Activated CD4-positive, alpha-beta T cell treated with anti-CD3 and anti-CD28 coated beads for 36 hours (primary cell): ENCODE measurements at regions not wholly inside any gene's neighbourhood (a gene's known extent, or its start where the extent isn't known, plus 50 kb on each side); places are given as distances from the start of the nearest gene placed in this dataset.

ENCODE experiments used
- ATAC-seq: fragments of 200-7000 bp; cut with Tn5 transposase; one replicate; pipeline ENCODE4 v1.10.0; 2021; ENCODE audit warnings: mild to moderate bottlenecking, moderate library complexity
- CTCF ChIA-PET: fragments of 350-600 bp; sonication (Branson Sonifier 250); formaldehyde crosslinking; loops from one replicate; lab custom pipeline; 2021; ENCODE audit warnings: antibody characterized with exemption; lab: Charles Lee
- POLR2A ChIA-PET: fragments of 350-600 bp; sonication (Branson Sonifier 250); formaldehyde crosslinking; loops from one replicate; lab custom pipeline; 2021; ENCODE audit warnings: antibody characterized with exemption, inconsistent platforms; lab: Charles Lee
- DNase-seq: peaks from one replicate; pipeline ENCODE4 v3.0.0-alpha.2; 2020
- H3K27ac Mint-ChIP-seq: one replicate; pipeline ENCODE4 v1.8.0; 2021; ENCODE audit warnings: mixed read lengths
- H3K27me3 Mint-ChIP-seq: one replicate; pipeline ENCODE4 v1.8.0; 2021; ENCODE audit warnings: mixed read lengths
- H3K36me3 Mint-ChIP-seq: one replicate; pipeline ENCODE4 v1.8.0; 2021; ENCODE audit warnings: low read depth, mixed read lengths
- H3K4me1 Mint-ChIP-seq: one replicate; pipeline ENCODE4 v1.8.0; 2021; ENCODE audit warnings: mixed read lengths
- H3K4me3 Mint-ChIP-seq: one replicate; pipeline ENCODE4 v1.8.0; 2021; ENCODE audit warnings: mild to moderate bottlenecking, moderate library complexity, mixed read lengths
- H3K9me3 Mint-ChIP-seq: one replicate; pipeline ENCODE4 v1.8.0; 2021; ENCODE audit warnings: low read depth, mixed read lengths
- intact Hi-C, 2 experiments: fragments of 100-400 bp; cut with DNase I in 1 of 2; cut with micrococcal nuclease in 1 of 2; formaldehyde crosslinking; loops; one replicate each; pipeline versions ENCODE4 v1.14.2 to v1.15.1; 2022 to 2024; cut with DNase I, micrococcal nuclease

DNA sequence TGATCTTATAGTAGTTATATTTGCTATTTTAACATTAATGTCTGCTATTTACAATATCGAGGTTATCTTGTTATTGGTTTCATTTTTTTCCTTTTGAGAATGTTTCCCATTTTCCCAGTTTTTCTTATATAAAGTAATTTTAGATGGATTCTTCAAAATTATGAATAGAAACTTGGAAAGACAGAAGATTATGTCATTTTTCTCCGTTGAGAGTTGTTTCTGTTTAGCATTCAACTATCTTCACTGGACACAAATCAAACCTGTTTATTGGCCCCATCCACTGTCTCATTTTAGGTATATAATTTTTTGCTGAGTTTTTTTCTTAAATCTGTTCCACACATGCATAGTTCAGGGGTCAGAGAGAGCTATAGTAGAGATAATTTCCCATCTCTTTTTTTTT, 1430.9 kb upstream of the MIR17HG start:
- H3K4me1 Mint-ChIP-seq = no peaks in the 10 kb centered on the region
- H3K4me3 Mint-ChIP-seq = no peak overlapping the region
- H3K36me3 Mint-ChIP-seq = no peaks in the 10 kb centered on the region
- ChIA-PET POLR2A (no interaction called here), CTCF (no interaction called here)
- peaks cover 4% of the 10 kb centered on the region for H3K9me3 Mint-ChIP-seq
- DNase-seq (no peak), ATAC-seq (no peak)
- H3K27me3 Mint-ChIP-seq = no peaks in the 10 kb centered on the region
- H3K27ac Mint-ChIP-seq = no peak overlapping the region
- intact Hi-C loops = no loop called here

DNA sequence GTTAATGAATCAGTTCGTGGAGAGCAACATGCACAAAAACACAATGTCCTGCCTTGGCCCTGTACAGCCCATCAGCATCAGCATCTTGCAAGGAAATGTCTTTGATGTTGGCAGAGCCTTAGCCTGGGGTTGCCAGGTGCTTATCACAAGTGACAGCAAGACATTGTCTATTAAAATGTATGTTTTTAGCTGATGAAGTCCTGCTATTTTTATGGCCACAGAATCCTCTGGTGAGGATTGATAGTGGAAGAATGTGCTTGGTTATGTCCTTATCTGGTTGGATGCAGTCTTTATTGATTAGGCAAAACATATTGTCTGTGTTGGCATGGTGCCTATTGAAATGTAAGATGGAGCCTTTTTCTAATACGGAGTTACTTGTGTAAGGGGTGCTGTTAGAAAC, 1427.0 kb upstream of the MIR17HG start:
- Mint-ChIP-seq H3K36me3 (no peaks in the 10 kb centered on the region), H3K27ac (no peak overlapping the region), H3K9me3 (peaks cover 6% of the 10 kb centered on the region), H3K27me3 (no peaks in the 10 kb centered on the region), H3K4me1 (no peaks in the 10 kb centered on the region), H3K4me3 (no peak overlapping the region)
- ATAC-seq (no peak), DNase-seq (no peak)
- ChIA-PET CTCF (no interaction called here), POLR2A (no interaction called here)
- intact Hi-C loops = no loop called here

- POLR2A ChIA-PET = no interaction called here
- no peaks in the 10 kb centered on the region for H3K36me3 Mint-ChIP-seq
- peaks cover 6% of the 10 kb centered on the region for H3K9me3 Mint-ChIP-seq
- intact Hi-C loops = no loop called here
- no peaks in the 10 kb centered on the region for H3K27me3 Mint-ChIP-seq
- no peak for DNase-seq
- H3K4me3 Mint-ChIP-seq = no peak overlapping the region
- no peaks in the 10 kb centered on the region for H3K4me1 Mint-ChIP-seq
- no peak for ATAC-seq
- no peak overlapping the region for H3K27ac Mint-ChIP-seq
- CTCF ChIA-PET = no interaction called here
Measured at GRCh38 chr13:89923052-89923451, 1424.4 kb upstream of the MIR17HG start.

DNA sequence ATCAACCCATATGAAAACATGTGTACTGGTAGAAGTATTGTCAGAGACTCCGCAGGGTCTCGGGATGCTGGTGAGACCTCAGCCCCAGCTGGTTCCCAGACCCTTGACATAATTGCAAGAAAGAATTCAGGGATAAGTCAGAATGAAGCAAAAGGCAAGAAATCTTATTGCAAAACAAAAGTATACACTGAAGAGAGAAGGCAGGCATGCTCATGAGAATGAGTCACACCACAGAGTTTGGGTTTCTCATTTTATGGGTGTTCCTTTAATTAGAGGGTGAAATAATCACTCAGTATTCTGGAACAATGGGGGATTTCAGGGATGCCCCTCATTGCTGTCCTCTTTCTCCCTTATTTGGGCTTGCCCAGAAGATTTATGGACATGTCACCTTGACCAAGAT, 1423.8 kb upstream of the MIR17HG start:
- CTCF ChIA-PET = no interaction called here
- Mint-ChIP-seq H3K9me3 (peaks cover 6% of the 10 kb centered on the region), H3K36me3 (no peaks in the 10 kb centered on the region), H3K27ac (no peak overlapping the region), H3K4me3 (no peak overlapping the region), H3K27me3 (no peaks in the 10 kb centered on the region), H3K4me1 (no peaks in the 10 kb centered on the region)
- intact Hi-C loops = no loop called here
- POLR2A ChIA-PET = no interaction called here
- DNase-seq (no peak), ATAC-seq (no peak)

DNA sequence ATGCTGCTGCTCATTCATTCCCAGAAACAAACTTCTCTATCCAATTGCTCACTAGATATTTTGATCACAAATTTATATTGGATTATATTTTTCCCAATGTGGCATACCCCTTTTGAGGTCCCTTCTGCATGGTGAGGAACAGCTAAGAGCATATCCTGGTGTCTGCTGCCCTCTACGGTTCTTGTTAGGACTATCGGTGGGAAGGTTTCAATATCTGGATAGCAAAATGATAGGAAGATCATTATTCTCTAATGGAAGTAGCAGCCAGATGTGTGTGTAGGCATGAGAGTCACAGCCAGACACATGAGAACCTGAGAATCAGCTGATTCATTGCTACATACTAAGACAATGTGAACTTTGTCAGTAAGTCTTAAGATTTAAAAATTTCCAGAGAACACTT, 1422.4 kb upstream of the MIR17HG start:
- Mint-ChIP-seq H3K27me3 (no peaks in the 10 kb centered on the region), H3K4me3 (no peak overlapping the region), H3K4me1 (no peaks in the 10 kb centered on the region), H3K9me3 (peaks cover 6% of the 10 kb centered on the region), H3K27ac (no peak overlapping the region), H3K36me3 (no peaks in the 10 kb centered on the region)
- ChIA-PET POLR2A (no interaction called here), CTCF (interaction anchor here (0.6 to 1.1 kb wide), 2 partner anchors 12 to 858 kb away, joined by 3 read pairs; no protein-coding TSS in a partner anchor)
- intact Hi-C loops = no loop called here
- no peak for ATAC-seq
- no peak for DNase-seq

DNA sequence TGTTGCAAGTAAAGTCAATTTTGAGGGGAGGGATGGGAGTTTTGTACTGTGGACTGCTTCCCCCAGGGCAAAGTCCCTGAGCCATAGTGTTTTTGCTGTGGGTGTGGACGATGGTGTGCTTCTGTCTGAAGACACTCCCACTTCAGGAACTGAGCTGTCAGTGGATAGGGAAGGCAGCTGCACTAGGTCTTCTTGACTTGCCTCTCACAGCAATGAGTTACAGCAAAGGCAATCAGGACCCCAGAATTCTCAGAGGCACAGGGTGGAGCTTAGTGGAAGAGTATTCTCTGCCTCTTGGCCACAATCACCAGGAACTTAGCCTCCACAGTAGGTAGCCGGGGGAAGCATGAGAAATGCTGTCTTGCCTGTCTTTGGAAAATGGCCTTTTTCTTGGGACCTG, 1416.6 kb upstream of the MIR17HG start:
- DNase-seq (no peak), ATAC-seq (no peak)
- CTCF ChIA-PET = no interaction called here
- Mint-ChIP-seq H3K4me1 (no peaks in the 10 kb centered on the region), H3K4me3 (no peak overlapping the region), H3K27ac (no peak overlapping the region), H3K9me3 (peaks cover 13% of the 10 kb centered on the region), H3K36me3 (no peaks in the 10 kb centered on the region), H3K27me3 (no peaks in the 10 kb centered on the region)
- intact Hi-C loops = no loop called here
- POLR2A ChIA-PET = no interaction called here

GRCh38 chr13:89932902-89933301, 1414.6 kb upstream of the MIR17HG start:
- no peak for DNase-seq
- Mint-ChIP-seq H3K9me3 (peaks cover 14% of the 10 kb centered on the region), H3K4me1 (no peaks in the 10 kb centered on the region), H3K27me3 (no peaks in the 10 kb centered on the region), H3K36me3 (no peaks in the 10 kb centered on the region), H3K27ac (no peak overlapping the region), H3K4me3 (no peak overlapping the region)
- CTCF ChIA-PET = no interaction called here
- ATAC-seq = no peak
- intact Hi-C loops = no loop called here
- POLR2A ChIA-PET = no interaction called here

DNA sequence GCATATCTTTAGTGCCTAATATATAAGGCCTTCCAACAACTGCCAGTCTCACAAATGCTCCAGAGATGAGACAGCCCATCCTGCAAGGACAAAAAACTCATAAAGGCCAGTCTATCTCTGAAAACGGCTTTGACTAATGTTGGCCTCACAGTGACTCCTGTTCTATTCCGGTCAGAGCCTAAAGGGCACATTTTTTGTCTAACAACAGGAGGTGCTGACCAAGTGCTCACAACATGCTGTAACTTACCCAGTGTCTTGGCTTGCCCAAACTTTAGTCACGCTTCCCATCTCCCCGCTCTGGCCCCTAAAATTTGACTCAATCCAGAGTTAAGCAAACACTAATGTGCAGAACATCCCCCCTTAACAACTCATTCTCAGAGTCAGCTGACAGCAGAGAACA, 1411.2 kb upstream of the MIR17HG start:
- DNase-seq = no peak
- ATAC-seq = no peak
- Mint-ChIP-seq H3K36me3 (no peaks in the 10 kb centered on the region), H3K9me3 (peaks cover 16% of the 10 kb centered on the region), H3K4me3 (no peak overlapping the region), H3K27me3 (no peaks in the 10 kb centered on the region), H3K4me1 (no peaks in the 10 kb centered on the region), H3K27ac (no peak overlapping the region)
- intact Hi-C loops = no loop called here
- ChIA-PET CTCF (no interaction called here), POLR2A (no interaction called here)

DNA sequence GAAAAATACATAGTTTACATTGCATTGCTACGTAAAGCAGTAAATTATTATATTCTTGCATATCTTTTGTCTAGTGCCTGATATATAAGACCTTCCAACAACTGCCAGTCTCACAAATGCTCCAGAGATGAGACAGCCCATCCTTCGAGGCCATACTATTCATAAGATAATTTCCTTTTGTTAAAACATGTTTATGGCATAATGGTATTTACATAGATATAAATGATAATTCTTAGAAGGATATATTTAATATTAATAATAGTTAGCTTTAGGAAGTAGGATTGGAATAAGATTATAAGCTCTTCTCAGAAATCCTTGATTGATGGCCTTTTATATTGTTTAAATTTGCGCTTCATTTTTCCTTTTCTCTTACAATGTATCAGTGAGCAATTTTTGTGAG, 1410.1 kb upstream of the MIR17HG start:
- H3K27me3 Mint-ChIP-seq = no peaks in the 10 kb centered on the region
- no peak overlapping the region for H3K4me3 Mint-ChIP-seq
- no peaks in the 10 kb centered on the region for H3K4me1 Mint-ChIP-seq
- intact Hi-C loops = no loop called here
- H3K9me3 Mint-ChIP-seq = peaks cover 16% of the 10 kb centered on the region
- DNase-seq (no peak), ATAC-seq (no peak)
- H3K36me3 Mint-ChIP-seq = no peaks in the 10 kb centered on the region
- POLR2A ChIA-PET = no interaction called here
- CTCF ChIA-PET = interaction anchor here (1.0 kb wide), 1 partner anchor 12 kb away, joined by 3 read pairs; no protein-coding TSS in a partner anchor
- H3K27ac Mint-ChIP-seq = no peak overlapping the region

DNA sequence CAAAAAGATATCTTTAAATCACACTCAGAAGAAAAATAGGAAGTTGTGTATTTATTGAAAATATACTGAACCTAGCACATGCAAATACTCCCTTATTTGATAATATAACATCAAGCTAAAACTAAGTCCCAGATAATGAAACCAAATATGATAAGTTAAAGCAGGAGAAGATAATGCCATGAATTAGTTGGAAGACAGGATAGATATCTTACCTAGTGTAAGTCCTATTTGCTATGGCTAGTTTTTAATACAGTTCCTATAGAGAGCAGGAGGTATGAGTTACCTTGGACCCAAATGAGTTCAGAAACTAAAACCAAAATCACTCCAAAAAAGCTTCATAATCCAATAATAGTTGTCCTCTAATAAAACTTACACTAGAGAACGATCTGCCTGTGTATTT, 1407.1 kb upstream of the MIR17HG start:
- DNase-seq (no peak), ATAC-seq (no peak)
- POLR2A ChIA-PET = no interaction called here
- intact Hi-C loops = no loop called here
- Mint-ChIP-seq H3K27me3 (no peaks in the 10 kb centered on the region), H3K9me3 (peaks cover 11% of the 10 kb centered on the region), H3K27ac (no peak overlapping the region), H3K4me1 (no peaks in the 10 kb centered on the region), H3K4me3 (no peak overlapping the region), H3K36me3 (no peaks in the 10 kb centered on the region)
- CTCF ChIA-PET = no interaction called here

- ATAC-seq (no peak), DNase-seq (no peak)
- Mint-ChIP-seq H3K27me3 (no peaks in the 10 kb centered on the region), H3K36me3 (no peaks in the 10 kb centered on the region), H3K4me1 (no peaks in the 10 kb centered on the region), H3K4me3 (no peak overlapping the region), H3K9me3 (peaks cover 7% of the 10 kb centered on the region), H3K27ac (no peak overlapping the region)
- CTCF ChIA-PET = no interaction called here
- POLR2A ChIA-PET = no interaction called here
- intact Hi-C loops = no loop called here
Measured at GRCh38 chr13:89943139-89943538, 1404.3 kb upstream of the MIR17HG start.

DNA sequence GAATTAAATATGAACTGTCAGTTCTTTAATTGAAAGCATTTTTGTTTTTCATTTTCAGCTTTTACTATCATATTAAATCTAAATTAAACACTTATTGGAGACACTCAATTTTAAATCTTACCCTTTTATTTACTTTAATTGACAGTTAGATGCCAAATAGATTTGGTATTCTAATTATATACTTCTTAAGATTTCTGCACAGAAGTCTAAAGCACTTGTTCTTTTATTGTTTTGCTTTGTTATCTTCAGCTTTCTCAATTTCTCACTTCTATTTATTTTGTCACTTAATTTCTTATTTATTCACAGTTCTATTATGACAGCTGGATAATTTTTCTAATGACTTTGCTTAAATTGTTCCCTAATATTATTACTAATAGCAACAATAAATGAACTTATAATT, 1397.3 kb upstream of the MIR17HG start:
- intact Hi-C loops = no loop called here
- Mint-ChIP-seq H3K27me3 (no peaks in the 10 kb centered on the region), H3K36me3 (no peaks in the 10 kb centered on the region), H3K9me3 (peaks cover 8% of the 10 kb centered on the region), H3K27ac (no peak overlapping the region), H3K4me3 (no peak overlapping the region), H3K4me1 (no peaks in the 10 kb centered on the region)
- DNase-seq (no peak), ATAC-seq (no peak)
- ChIA-PET POLR2A (no interaction called here), CTCF (no interaction called here)

DNA sequence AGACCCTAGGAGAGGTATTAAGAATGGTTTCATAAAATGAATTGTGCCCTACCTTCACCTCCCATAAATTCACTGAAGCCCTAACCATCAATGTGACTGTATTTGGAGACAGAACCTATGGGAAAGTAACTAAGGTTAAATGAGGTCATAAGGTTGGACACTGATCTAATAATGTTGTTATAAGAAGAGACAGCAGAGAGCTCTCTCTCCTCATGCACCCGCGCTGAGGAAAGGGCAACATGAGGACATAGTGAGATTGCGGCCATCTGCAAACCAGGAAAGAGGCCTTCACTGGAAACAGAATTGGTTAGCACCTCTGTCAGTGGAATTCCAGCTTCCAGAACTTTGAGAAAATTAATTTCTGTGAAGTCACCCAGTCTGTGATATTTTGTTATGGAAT, 1396.1 kb upstream of the MIR17HG start:
- H3K27me3 Mint-ChIP-seq = no peaks in the 10 kb centered on the region
- no peak overlapping the region for H3K27ac Mint-ChIP-seq
- H3K9me3 Mint-ChIP-seq = peaks cover 8% of the 10 kb centered on the region
- intact Hi-C loops = no loop called here
- H3K36me3 Mint-ChIP-seq = no peaks in the 10 kb centered on the region
- CTCF ChIA-PET = no interaction called here
- no peak overlapping the region for H3K4me3 Mint-ChIP-seq
- DNase-seq (no peak), ATAC-seq (no peak)
- H3K4me1 Mint-ChIP-seq = no peaks in the 10 kb centered on the region
- POLR2A ChIA-PET = no interaction called here
